ENCODE measurements at regions not wholly inside any gene's neighbourhood (a gene's known extent, or its start where the extent isn't known, plus 50 kb on each side); places are given as distances from the start of the nearest gene placed in this dataset.

DNA sequence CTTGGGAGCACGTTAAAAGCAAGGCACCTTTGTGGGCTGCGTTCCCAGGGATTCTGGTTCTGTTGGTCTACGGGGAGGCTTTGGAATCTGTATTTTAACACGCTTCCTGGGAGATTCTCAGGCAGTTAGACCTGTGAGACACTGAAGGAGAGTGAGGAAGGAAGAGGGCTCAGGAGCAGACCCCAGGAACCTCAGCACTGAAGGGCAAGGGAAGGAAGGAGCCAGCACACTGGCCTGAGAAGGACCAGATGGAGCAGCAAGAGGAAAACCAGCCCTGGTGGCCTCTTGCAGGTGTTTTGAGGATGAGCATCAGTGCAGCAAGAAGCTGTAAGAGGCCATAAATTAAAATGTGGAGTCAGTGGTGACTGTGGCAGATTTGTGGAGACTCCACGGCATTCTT is 146.7 kb downstream of the RPLP1 start:
- TF ChIP-seq, protein P1, sequence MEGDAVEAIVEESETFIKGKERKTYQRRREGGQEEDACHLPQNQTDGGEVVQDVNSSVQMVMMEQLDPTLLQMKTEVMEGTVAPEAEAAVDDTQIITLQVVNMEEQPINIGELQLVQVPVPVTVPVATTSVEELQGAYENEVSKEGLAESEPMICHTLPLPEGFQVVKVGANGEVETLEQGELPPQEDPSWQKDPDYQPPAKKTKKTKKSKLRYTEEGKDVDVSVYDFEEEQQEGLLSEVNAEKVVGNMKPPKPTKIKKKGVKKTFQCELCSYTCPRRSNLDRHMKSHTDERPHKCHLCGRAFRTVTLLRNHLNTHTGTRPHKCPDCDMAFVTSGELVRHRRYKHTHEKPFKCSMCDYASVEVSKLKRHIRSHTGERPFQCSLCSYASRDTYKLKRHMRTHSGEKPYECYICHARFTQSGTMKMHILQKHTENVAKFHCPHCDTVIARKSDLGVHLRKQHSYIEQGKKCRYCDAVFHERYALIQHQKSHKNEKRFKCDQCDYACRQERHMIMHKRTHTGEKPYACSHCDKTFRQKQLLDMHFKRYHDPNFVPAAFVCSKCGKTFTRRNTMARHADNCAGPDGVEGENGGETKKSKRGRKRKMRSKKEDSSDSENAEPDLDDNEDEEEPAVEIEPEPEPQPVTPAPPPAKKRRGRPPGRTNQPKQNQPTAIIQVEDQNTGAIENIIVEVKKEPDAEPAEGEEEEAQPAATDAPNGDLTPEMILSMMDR (IDR thresholded peaks at IDR 0.05; ENCODE audit: borderline replicate concordance, extremely low read depth, low read length, poor library complexity, severe bottlenecking) = no peak
- no peak for TF ChIP-seq EZH2 (IDR thresholded peaks at IDR 0.05; ENCODE audit: borderline replicate concordance, low read depth, low read length, severe bottlenecking)
